ENCODE measurements at regions not wholly inside any gene's neighbourhood (a gene's known extent, or its start where the extent isn't known, plus 50 kb on each side); places are given as distances from the start of the nearest gene placed in this dataset.

DNA sequence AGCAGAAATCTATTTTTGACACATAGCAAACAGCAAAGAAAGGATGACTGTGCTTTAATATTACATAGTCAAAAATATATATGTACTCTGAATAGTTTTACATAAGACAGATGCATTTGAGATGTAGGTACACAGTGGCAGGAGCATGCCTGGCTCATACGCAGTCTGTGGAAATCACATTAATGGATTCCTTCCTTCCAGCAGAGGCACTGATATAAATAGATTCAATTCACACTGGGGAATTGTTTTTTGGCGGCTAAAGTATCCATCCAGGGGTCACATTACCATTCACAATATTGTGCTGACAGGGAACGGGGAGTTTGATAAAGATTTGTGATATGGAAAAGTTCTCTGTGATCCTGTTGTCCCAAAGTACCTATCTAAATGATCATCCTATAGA lies 72.5 kb upstream of the AGR3 start:
- Histone ChIP-seq H3K9me3 (ENCODE audit: control insufficient read depth, low read depth, low read length) (no peaks in the 10 kb centered on the region), H3K9me1 (ENCODE audit: control insufficient read depth, extremely low read depth, insufficient read depth, low read length) (no peaks in the 10 kb centered on the region), H3K36me3 (ENCODE audit: control insufficient read depth in 2 of 2, extremely low read depth in 1 of 2, insufficient read depth in 2 of 2, low read length in 2 of 2) (no peaks in the 10 kb centered on the region), H3K27ac (ENCODE audit: control insufficient read depth, insufficient read depth, low read length) (no peak overlapping the region), H4K20me1 (ENCODE audit: control insufficient read depth, extremely low read depth, insufficient read depth, low read length) (no peaks in the 10 kb centered on the region), H3K9ac (ENCODE audit: control insufficient read depth, extremely low read depth, insufficient read depth, low read length) (no peak overlapping the region), H3K27me3 (ENCODE audit: control insufficient read depth, extremely low read depth, insufficient read depth, low read length) (no peaks in the 10 kb centered on the region), H2AFZ (ENCODE audit: control insufficient read depth, low read length) (no peak overlapping the region), H3K4me3 (ENCODE audit: control insufficient read depth in 2 of 3, extremely low read depth in 1 of 3, insufficient read depth in 2 of 3, low read depth in 1 of 3, low read length in 3 of 3) (no peak overlapping the region), H3K4me1 (ENCODE audit: control insufficient read depth, extremely low read depth, insufficient read depth, low read length) (no peaks in the 10 kb centered on the region), H3K4me2 (ENCODE audit: control insufficient read depth, extremely low read depth, insufficient read depth, low read depth, low read length) (no peak overlapping the region), H3K79me2 (ENCODE audit: control insufficient read depth, insufficient read depth, low read length) (no peaks in the 10 kb centered on the region)
- no peak for FAIRE-seq
- dilution Hi-C loops (cut with MboI; ENCODE audit: extremely low pct_ligation_motif_present, low sequenced_read_pairs) = no loop called here
- DNase-seq (ENCODE audit: low read depth, low spot score) = no peak
- TF ChIP-seq, protein P1, sequence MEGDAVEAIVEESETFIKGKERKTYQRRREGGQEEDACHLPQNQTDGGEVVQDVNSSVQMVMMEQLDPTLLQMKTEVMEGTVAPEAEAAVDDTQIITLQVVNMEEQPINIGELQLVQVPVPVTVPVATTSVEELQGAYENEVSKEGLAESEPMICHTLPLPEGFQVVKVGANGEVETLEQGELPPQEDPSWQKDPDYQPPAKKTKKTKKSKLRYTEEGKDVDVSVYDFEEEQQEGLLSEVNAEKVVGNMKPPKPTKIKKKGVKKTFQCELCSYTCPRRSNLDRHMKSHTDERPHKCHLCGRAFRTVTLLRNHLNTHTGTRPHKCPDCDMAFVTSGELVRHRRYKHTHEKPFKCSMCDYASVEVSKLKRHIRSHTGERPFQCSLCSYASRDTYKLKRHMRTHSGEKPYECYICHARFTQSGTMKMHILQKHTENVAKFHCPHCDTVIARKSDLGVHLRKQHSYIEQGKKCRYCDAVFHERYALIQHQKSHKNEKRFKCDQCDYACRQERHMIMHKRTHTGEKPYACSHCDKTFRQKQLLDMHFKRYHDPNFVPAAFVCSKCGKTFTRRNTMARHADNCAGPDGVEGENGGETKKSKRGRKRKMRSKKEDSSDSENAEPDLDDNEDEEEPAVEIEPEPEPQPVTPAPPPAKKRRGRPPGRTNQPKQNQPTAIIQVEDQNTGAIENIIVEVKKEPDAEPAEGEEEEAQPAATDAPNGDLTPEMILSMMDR (optimal IDR thresholded peaks at IDR 0.05 in 1 of 3, IDR thresholded peaks at IDR 0.05 in 1 of 3, conservative IDR thresholded peaks at IDR 0.05 in 1 of 3; ENCODE audit: extremely low read depth in 1 of 3, insufficient read depth in 2 of 3, low read length in 3 of 3) = no peak
- no peak for TF ChIP-seq EZH2 (IDR thresholded peaks at IDR 0.05; ENCODE audit: low read length)

DNA sequence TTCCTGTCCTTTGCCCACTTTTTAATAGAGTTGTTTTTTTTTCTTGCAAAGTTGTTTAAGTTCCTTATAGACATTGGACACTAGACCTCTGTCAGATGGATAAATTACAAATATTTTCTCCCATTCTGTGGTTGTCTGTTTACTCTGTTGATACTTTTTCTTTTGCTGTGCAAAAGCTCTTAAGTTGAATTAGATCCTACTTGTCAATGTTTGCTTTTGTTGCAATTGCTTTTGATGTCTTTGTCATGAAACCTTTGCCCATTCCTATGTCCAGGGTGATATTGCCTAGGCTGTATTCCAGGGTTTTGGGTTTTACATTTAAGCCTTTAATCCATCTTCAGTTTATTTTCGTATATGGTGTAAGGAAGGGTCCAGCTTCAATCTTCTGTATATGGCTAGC lies 76.9 kb upstream of the AGR3 start:
- Histone ChIP-seq H4K20me1 (ENCODE audit: control insufficient read depth, extremely low read depth, insufficient read depth, low read length) (no peaks in the 10 kb centered on the region), H3K4me2 (ENCODE audit: control insufficient read depth, extremely low read depth, insufficient read depth, low read depth, low read length) (no peak overlapping the region), H3K27ac (ENCODE audit: control insufficient read depth, insufficient read depth, low read length) (no peak overlapping the region), H3K9me3 (ENCODE audit: control insufficient read depth, low read depth, low read length) (no peaks in the 10 kb centered on the region), H3K27me3 (ENCODE audit: control insufficient read depth, extremely low read depth, insufficient read depth, low read length) (no peaks in the 10 kb centered on the region), H3K9ac (ENCODE audit: control insufficient read depth, extremely low read depth, insufficient read depth, low read length) (no peak overlapping the region), H3K4me3 (ENCODE audit: control insufficient read depth in 2 of 3, extremely low read depth in 1 of 3, insufficient read depth in 2 of 3, low read depth in 1 of 3, low read length in 3 of 3) (no peak overlapping the region), H2AFZ (ENCODE audit: control insufficient read depth, low read length) (no peak overlapping the region), H3K4me1 (ENCODE audit: control insufficient read depth, extremely low read depth, insufficient read depth, low read length) (no peaks in the 10 kb centered on the region), H3K36me3 (ENCODE audit: control insufficient read depth in 2 of 2, extremely low read depth in 1 of 2, insufficient read depth in 2 of 2, low read length in 2 of 2) (no peaks in the 10 kb centered on the region), H3K9me1 (ENCODE audit: control insufficient read depth, extremely low read depth, insufficient read depth, low read length) (no peaks in the 10 kb centered on the region), H3K79me2 (ENCODE audit: control insufficient read depth, insufficient read depth, low read length) (no peaks in the 10 kb centered on the region)
- FAIRE-seq (no peak), DNase-seq (ENCODE audit: low read depth, low spot score) (no peak)
- dilution Hi-C loops (cut with MboI; ENCODE audit: extremely low pct_ligation_motif_present, low sequenced_read_pairs) = no loop called here
- TF ChIP-seq, protein P1 (optimal IDR thresholded peaks at IDR 0.05 in 1 of 3, IDR thresholded peaks at IDR 0.05 in 1 of 3, conservative IDR thresholded peaks at IDR 0.05 in 1 of 3; ENCODE audit: extremely low read depth in 1 of 3, insufficient read depth in 2 of 3, low read length in 3 of 3) = no peak
- TF ChIP-seq EZH2 (IDR thresholded peaks at IDR 0.05; ENCODE audit: low read length) = no peak

All from keratinocyte (primary cell).